Gastroesophageal sphincter (tissue), 3 donors: ENCODE measurements at regions not wholly inside any gene's neighbourhood (a gene's known extent, or its start where the extent isn't known, plus 50 kb on each side); places are given as distances from the start of the nearest gene placed in this dataset.

Experiments
- EP300 ChIP-seq: sonication (generic); formaldehyde crosslinking; IDR thresholded peaks from one replicate; pipeline ENCODE4 v1.6.1; 2017; ENCODE audit warnings: antibody characterized with exemption, mild to moderate bottlenecking
- POLR2AphosphoS5 ChIP-seq: sonication (generic); formaldehyde crosslinking; IDR thresholded peaks from one replicate; pipeline ENCODE4 v1.6.1; 2017; ENCODE audit warnings: antibody characterized with exemption
- TF ChIP-seq, protein P1 (sequence below), 4 experiments: fragments of 200-600 bp in 2 of 4; fragments of 450-650 bp in 2 of 4; sonication (generic) in 1 of 4; IDR thresholded peaks; one replicate each; pipeline ENCODE4 v1.5.1; 2017 to 2019; ENCODE audit warnings: antibody characterized with exemption in 4 of 4, mild to moderate bottlenecking in 2 of 4, moderate library complexity in 2 of 4

DNA sequence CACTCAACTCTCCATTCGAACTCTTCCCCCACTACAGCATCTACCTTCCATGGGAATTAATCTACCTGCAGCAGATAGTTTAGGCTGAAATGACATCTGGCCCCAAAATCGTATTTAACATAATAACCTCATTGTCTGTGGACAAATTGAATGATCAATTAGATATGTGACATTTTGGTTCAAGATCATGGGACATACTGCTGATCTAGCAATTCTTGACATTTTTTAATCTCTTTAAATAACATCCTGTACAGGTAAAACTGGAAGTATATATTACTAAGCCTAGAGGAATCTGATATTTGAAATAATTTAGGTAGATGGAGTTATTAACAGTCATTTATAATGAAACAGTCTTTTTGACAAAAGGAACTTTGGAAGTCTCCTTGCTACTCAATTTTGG lies 702.5 kb downstream of the NLGN4X start:
- TF ChIP-seq, protein P1, sequence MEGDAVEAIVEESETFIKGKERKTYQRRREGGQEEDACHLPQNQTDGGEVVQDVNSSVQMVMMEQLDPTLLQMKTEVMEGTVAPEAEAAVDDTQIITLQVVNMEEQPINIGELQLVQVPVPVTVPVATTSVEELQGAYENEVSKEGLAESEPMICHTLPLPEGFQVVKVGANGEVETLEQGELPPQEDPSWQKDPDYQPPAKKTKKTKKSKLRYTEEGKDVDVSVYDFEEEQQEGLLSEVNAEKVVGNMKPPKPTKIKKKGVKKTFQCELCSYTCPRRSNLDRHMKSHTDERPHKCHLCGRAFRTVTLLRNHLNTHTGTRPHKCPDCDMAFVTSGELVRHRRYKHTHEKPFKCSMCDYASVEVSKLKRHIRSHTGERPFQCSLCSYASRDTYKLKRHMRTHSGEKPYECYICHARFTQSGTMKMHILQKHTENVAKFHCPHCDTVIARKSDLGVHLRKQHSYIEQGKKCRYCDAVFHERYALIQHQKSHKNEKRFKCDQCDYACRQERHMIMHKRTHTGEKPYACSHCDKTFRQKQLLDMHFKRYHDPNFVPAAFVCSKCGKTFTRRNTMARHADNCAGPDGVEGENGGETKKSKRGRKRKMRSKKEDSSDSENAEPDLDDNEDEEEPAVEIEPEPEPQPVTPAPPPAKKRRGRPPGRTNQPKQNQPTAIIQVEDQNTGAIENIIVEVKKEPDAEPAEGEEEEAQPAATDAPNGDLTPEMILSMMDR (IDR thresholded peaks at IDR 0.05), result no peak
- TF ChIP-seq EP300 (no peak), POLR2AphosphoS5 (no peak)
